Fibroblast of the aortic adventitia (primary cell): ENCODE measurements at regions not wholly inside any gene's neighbourhood (a gene's known extent, or its start where the extent isn't known, plus 50 kb on each side); places are given as distances from the start of the nearest gene placed in this dataset.
"Not testable (repeated sequence)": the region's sequence is repeated elsewhere in the genome, so short reads cannot be mapped to it uniquely, and the experiment has no call there.

Source experiments
- DNase-seq: peaks from one replicate; pipeline ENCODE4 v3.0.0-alpha.2; 2010; ENCODE audit warnings: low read depth
- H3K4me3 ChIP-seq: 2 replicates; pipeline ENCODE4 v1.5.1; 2011; ENCODE audit warnings: low read depth, mild to moderate bottlenecking, control low read depth, low read length, moderate library complexity
- CTCF ChIP-seq: IDR thresholded peaks from 2 replicates; pipeline ENCODE4 v1.5.1; 2011; ENCODE audit warnings: mild to moderate bottlenecking, low read length, control low read depth, inconsistent platforms; ENCODE audit not compliant: insufficient read depth

- no peak for DNase-seq
- no peak overlapping the region for H3K4me3 ChIP-seq
- no peak for TF ChIP-seq CTCF
Observed at GRCh38 chr1:65538664-65539063, 118.2 kb downstream of the LEPR start.

- H3K4me3 ChIP-seq = no peak overlapping the region
- DNase-seq = no peak
Observed at GRCh38 chr1:65539266-65540131, 119.0 kb downstream of the LEPR start.

GRCh38 chr1:65541161-65541560, 120.7 kb downstream of the LEPR start:
- H3K4me3 ChIP-seq = no peak overlapping the region
- no peak for DNase-seq
- no peak for TF ChIP-seq CTCF

More at GRCh38 chr1:65539266-65540131, 119.0 kb downstream of the LEPR start:
- no peak for TF ChIP-seq CTCF

GRCh38 chr1:65541865-65542264, 121.4 kb downstream of the LEPR start:
- no peak for TF ChIP-seq CTCF
- H3K4me3 ChIP-seq = no peak overlapping the region
- no peak for DNase-seq

GRCh38 chr1:65542592-65542991, 122.1 kb downstream of the LEPR start:
- DNase-seq, H3K4me3 ChIP-seq: not testable (repeated sequence)

- not testable (repeated sequence) for DNase-seq
Observed at GRCh38 chr1:65550306-65551010, 130.0 kb downstream of the LEPR start.

GRCh38 chr1:65552484-65552883, 132.0 kb downstream of the LEPR start:
- not testable (repeated sequence) for DNase-seq, H3K4me3 ChIP-seq

More at GRCh38 chr1:65550306-65551010, 130.0 kb downstream of the LEPR start:
- H3K4me3 ChIP-seq = not testable (repeated sequence)

GRCh38 chr1:65554086-65554764, 133.8 kb downstream of the LEPR start:
- not testable (repeated sequence) for H3K4me3 ChIP-seq, DNase-seq
